HG02678 (cell line): ENCODE measurements at regions not wholly inside any gene's neighbourhood (a gene's known extent, or its start where the extent isn't known, plus 50 kb on each side); places are given as distances from the start of the nearest gene placed in this dataset.
"Not testable (repeated sequence)": the region's sequence is repeated elsewhere in the genome, so short reads cannot be mapped to it uniquely, and the experiment has no call there.

Source experiments
- ATAC-seq: cut with Tn5 transposase; IDR thresholded peaks from one replicate; pipeline ENCODE4 v1.9.1; 2021; ENCODE audit warnings: mild to moderate bottlenecking, moderate library complexity; ENCODE audit not compliant: unreplicated experiment

- ATAC-seq, result no peak
Observed at GRCh38 chr6:159527351-159527750, 165.7 kb downstream of the SOD2 start.

GRCh38 chr6:159525445-159526025 is 167.5 kb downstream of the SOD2 start:
- no peak for ATAC-seq

GRCh38 chr6:159522877-159523547 is 170.0 kb downstream of the SOD2 start:
- ATAC-seq, result no peak

GRCh38 chr6:159521962-159522361 is 171.1 kb downstream of the SOD2 start:
- no peak for ATAC-seq

- ATAC-seq, result no peak
Observed at GRCh38 chr6:159520002-159520401, 173.0 kb downstream of the SOD2 start.

GRCh38 chr6:159515811-159516210 is 177.2 kb downstream of the SOD2 start:
- not testable (repeated sequence) for ATAC-seq

GRCh38 chr6:159513914-159514313 is 179.1 kb downstream of the SOD2 start:
- ATAC-seq, result no peak

GRCh38 chr6:159513074-159513720 is 179.8 kb downstream of the SOD2 start:
- no peak for ATAC-seq

- no peak for ATAC-seq
Observed at GRCh38 chr6:159512571-159512970, 180.5 kb downstream of the SOD2 start.

GRCh38 chr6:159512104-159512503 is 180.9 kb downstream of the SOD2 start:
- ATAC-seq, result no peak

- no peak for ATAC-seq
Observed at GRCh38 chr6:159510141-159510540, 182.9 kb downstream of the SOD2 start.

- ATAC-seq, result no peak
Observed at GRCh38 chr6:159508931-159509330, 184.1 kb downstream of the SOD2 start.

GRCh38 chr6:159506048-159506447 is 187.0 kb downstream of the SOD2 start:
- ATAC-seq, result no peak

- no peak for ATAC-seq
Observed at GRCh38 chr6:159505140-159505922, 187.7 kb downstream of the SOD2 start.

GRCh38 chr6:159501558-159501957 is 191.5 kb downstream of the SOD2 start:
- no peak for ATAC-seq

- no peak for ATAC-seq
Observed at GRCh38 chr6:159499034-159499433, 194.0 kb downstream of the SOD2 start.

- no peak for ATAC-seq
Observed at GRCh38 chr6:159494586-159494972, 198.5 kb downstream of the SOD2 start.

GRCh38 chr6:159493898-159494585 is 199.0 kb downstream of the SOD2 start:
- ATAC-seq, result no peak

- no peak for ATAC-seq
Observed at GRCh38 chr6:159493231-159493897, 199.7 kb downstream of the SOD2 start.

GRCh38 chr6:159490298-159490937 is 202.6 kb downstream of the SOD2 start:
- no peak for ATAC-seq
